HT1080 (cell line): ENCODE measurements at regions not wholly inside any gene's neighbourhood (a gene's known extent, or its start where the extent isn't known, plus 50 kb on each side); places are given as distances from the start of the nearest gene placed in this dataset.
A peak's percentile ranks its signal among the peaks of the same experiment; 100 is the strongest.

Source experiments
- DNase-seq: peaks from one replicate; pipeline ENCODE4 v3.0.0-alpha.2; 2015; ENCODE audit warnings: low read depth

DNA sequence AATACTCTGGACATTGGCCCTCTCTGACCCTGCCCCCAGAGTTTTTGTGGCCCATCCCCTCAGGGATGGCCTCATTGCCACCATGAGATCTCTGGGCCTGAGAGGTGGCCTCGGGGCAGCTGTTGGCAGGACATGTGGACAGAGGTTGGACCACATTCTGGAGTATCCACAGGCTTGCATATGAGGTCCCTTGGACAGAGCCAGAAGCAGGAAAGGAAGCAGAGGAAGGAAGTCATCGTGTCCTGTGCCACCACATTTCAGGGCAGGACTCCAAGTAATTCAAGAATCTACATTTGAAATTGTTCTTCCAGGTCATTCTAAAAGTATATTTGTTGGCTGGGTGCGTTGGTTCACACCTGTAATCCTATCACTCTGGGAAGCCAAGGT is 95.9 kb upstream of the PPP2R5A start:
- DNase-seq: no peak

DNA sequence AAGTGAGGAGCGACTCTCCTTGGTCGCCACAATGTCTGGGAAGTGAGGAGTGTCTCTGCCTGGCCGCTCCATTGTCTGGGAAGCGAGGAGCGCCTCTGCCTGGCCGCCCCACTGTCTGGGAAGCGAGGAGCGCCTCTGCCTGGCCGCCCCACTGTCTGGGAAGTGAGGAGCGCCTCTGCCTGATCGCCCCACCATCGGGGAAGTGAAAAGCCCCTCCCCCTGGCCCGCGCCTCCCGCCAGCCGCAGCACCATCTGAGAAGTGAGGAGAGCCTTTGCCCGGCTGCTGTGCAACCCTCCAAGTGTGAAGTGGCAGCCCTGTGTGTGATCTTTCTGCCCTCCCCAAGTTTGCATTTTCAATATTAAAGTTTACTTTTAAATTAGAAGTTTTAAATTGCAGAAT is 95.0 kb upstream of the PPP2R5A start:
- no peak for DNase-seq

DNA sequence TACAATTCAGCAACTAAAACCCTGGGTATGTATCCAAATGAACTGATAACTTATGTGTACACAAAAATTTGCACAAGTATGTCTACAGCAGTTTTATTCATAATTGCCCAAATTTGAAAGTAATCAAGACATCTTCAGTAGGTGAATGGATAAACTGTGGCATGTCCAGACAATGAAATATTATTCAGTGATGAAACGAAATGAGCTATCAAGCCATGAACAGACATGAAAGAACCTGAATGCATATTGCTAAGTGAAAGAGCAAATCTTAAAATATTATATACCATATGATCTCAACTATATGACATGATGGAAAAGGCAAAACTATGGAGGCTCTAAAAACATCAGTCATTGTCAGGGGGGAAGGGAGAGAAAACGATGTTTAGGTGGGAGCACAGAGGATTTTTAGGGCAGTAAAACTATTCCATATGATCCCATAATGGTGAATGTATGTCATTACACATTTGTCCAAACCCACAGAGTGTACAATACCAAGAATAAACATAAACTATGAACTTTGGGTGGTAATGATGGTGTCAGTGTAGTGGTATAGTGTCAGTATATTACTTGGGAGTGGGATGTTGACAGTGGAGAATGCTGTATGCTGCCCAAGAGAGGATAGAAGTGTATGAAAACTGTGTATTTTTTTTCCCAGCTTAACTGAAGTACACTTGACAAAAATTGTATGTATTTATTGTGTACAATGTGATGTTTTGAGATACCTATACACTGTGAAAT is 92.8 kb upstream of the PPP2R5A start:
- DNase-seq: no peak

GRCh38 chr1:212196355-212196754 is 88.9 kb upstream of the PPP2R5A start:
- DNase-seq: no peak

GRCh38 chr1:212201461-212201860 is 83.7 kb upstream of the PPP2R5A start:
- DNase-seq: no peak

DNA sequence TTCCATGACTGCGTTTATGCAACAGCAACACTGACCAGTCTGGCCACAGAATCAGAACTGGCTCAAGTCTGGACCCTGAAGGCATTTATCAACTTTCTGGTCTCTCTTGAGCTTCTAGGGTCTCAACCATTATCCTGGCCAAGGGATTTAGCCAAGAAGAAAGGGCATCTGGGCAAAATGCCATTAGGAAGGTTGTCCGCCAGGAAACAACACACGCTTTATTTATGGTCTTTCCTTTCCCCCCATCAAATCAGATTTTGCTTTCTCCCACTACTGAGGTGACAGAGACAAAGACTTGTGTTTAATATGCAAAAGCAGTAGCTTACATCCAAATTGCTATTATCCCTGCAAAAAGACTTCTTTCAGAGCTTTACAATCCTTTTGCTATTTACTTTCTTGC is 81.6 kb upstream of the PPP2R5A start:
- no peak for DNase-seq

GRCh38 chr1:212205006-212205405 is 80.2 kb upstream of the PPP2R5A start:
- DNase-seq: no peak

DNA sequence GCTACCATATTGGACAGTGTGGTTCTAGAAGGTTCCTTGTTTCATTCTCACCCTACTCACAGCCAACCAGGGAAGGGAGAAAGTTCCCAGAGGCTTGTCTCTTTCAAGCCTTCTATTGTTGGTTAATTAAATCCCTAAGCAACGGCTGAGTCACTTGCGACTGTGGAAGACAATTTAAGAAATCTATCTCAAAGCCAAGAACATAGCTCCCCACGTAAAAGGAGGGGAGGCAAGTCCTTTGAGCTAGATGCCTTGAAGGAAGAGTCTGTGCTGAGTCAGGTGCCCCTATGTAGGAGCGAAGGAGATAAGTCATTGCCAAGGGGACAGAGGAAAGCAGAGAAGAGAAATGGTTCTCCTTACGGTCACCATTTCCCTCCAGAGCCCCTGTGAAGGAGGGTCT is 79.4 kb upstream of the PPP2R5A start:
- peak; percentile 15 for DNase-seq

GRCh38 chr1:212207118-212207517 is 78.1 kb upstream of the PPP2R5A start:
- DNase-seq: no peak

- DNase-seq: no peak
These were observed 77.2 kb upstream of the PPP2R5A start for GRCh38 chr1:212207822-212208520.

GRCh38 chr1:212208978-212209644 is 76.1 kb upstream of the PPP2R5A start:
- DNase-seq: no peak

- DNase-seq: no peak
These were observed 73.8 kb upstream of the PPP2R5A start for GRCh38 chr1:212211371-212211770.

DNA sequence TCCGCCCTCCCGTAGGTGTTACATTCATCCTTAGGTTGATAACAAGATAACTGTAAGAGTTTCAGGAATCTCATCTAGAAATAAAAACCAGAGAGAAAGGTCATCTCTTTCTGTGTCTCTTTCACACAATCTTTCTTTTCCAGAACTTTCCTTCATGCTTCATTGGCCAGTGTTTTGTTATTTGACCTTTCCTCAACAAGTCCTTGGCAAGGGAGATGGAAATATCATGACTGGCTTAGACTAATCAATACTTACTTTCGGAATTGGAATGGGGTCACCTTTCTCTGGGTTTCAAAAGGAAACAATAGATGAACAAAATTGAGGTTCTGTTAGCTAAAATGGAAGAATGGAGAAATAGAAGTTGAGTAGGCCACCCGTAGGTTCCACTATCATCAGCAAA is 72.9 kb upstream of the PPP2R5A start:
- no peak for DNase-seq

- no peak for DNase-seq
These were observed 72.3 kb upstream of the PPP2R5A start for GRCh38 chr1:212212906-212213305.

GRCh38 chr1:212213784-212214183 is 71.4 kb upstream of the PPP2R5A start:
- DNase-seq: no peak

GRCh38 chr1:212214325-212214724 is 70.9 kb upstream of the PPP2R5A start:
- no peak for DNase-seq

DNA sequence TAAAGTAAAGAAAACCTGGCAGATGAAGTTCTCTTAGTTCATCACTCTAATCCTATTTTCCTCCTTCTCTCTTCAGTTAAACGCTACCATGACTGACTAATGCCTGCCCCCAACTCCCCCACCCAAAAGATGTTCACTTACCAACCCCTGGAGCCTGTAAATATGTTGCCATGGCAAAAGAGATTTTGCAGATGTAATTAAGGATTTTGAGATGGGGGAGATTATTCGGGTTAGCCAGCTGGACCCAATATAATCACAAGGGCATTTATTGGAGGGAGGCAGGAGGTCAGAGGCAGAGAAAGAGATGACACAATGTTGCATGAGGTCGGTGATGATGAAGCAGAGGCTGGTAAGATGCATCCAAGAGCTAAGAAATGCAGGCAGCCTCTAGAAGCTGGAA is 69.3 kb upstream of the PPP2R5A start:
- no peak for DNase-seq

GRCh38 chr1:212217633-212218032 is 67.6 kb upstream of the PPP2R5A start:
- DNase-seq: no peak

DNA sequence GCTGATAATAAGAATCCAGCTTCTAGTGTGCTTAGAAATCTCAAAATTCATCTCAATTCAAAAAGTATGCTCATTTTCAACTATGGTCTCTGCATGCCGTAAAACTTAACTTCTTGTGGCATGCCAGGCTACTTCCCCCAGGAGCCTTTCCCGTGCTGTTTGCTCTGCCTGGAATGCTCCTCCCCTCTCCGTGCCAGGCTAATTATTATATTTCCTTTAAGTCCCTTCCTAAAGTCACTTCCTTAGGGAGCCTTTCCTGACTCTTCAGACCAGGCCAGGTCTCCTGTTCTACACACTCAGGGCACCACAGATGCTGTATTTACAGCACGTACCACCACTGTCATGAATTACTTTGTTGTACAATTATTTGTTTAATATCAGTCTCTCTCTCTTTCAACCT is 67.1 kb upstream of the PPP2R5A start:
- no peak for DNase-seq

DNA sequence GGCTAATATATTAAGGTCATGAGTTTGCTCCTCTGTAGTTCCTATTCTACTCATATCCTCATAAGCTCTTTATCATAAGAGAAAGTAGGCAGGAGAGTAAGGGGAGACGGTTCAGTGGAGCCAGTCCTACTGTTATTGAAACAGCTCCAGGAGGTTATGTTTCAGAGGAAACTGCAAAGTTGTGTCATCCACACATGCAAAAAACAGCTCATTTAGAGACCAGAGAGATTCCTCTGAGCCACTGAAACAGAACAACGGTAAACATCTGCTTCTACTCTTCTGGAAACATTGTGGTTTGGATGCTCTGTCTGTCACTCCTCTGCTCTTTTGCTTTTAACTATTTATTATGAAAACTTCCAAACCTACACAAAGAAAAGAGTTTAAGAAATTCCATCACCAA is 66.3 kb upstream of the PPP2R5A start:
- DNase-seq: peak; percentile 41

DNA sequence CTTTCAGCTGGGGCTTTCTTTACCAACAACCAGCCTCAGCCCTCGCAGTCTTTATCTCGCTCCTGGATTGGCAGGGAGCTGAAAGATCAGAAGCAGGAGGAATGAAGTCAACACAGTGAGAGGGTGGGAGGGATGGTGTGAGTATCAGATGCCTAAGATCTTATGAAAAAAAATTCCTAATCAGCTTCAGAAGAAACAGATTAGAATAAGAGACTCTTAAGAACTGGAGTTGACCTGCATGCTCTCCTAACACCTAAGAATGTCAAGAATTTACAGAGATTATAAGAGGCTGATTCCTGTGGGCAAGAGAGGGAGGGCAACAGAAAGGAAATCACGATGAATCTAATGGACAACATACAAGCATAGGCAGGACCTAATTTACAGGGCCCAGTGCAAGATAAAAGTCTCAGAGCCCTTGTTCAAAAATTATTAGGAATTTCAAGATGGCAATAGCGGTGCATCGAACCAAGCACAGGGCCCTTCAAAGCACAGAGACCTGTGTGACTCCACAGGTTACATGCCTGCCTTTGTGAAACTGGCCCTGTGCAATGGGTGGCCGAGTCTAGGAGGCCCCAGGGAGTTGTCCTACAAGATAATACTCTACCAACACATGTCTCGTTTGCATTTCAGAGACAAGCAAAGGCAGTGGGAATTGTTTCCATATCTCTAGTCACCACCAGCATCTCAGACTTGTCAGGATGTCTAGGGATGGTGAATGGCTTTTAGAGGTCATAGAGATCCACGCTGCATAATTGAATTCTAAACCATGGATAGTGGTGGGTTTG is 65.3 kb upstream of the PPP2R5A start:
- no peak for DNase-seq

DNA sequence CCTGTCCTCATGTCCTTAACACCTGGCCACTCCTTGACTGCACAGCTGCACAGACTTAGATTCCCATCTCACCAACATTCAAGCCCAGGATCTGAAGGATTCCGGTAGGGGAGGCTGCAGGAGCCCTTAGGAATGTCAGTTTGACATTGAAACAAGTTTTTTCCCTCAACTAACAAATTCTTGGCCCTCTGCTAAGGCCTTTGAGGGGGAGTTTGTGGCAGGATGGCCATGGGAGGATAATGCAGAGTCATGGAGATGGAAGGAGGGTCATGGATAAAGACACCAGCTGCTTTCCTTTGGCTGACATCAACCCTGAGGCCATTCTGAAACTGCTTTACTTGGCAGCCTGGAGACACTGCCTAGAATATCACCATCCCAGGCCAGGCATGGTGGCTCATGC is 63.4 kb upstream of the PPP2R5A start:
- no peak for DNase-seq
